NCI-H146 (cell line): ENCODE measurements at regions not wholly inside any gene's neighbourhood (a gene's known extent, or its start where the extent isn't known, plus 50 kb on each side); places are given as distances from the start of the nearest gene placed in this dataset.

Source experiments
- DNase-seq: peaks from one replicate; lab custom pipeline; 2025; lab: John Stamatoyannopoulos, UW

DNA sequence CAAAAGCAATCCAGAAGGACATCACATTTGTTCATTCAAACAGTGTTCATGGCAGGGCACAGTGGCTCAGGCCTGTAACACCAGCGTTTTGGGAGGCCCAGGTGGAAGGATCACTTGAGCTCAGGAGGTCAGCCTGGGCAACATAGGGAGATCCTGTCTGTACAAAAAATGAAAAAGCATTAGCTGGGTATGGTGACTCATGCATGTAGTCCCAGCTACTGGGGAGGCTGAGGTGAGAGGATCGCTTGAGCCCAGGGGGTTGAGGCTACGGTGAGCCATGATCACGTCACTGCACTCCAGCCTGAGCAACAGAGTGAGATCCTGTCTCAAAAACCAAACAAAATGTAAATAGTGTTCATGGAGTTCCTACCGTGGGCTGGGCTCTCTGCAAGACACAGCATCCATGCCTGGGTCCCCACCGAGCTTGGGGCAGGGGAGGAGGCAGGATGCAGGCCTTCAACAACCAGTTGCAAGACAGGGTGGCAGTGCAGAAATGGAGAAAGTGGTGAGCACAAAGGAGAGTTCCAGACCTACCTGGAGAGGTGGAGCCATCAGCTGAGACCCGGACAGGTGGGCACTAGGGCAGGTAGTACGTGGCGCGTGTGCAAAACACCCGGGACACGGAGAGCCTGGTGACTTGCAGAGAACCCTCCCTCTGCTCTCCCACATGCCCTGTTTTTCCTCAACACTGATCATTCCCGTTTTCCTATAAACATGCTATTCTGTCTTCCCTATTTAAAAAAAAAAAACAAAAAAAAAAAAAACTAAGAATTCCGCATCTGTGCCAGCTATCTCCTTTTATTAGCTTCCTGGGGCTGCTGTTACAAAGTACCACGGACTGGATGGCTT is 138.9 kb downstream of the TOMM20 start:
- no peak for DNase-seq

DNA sequence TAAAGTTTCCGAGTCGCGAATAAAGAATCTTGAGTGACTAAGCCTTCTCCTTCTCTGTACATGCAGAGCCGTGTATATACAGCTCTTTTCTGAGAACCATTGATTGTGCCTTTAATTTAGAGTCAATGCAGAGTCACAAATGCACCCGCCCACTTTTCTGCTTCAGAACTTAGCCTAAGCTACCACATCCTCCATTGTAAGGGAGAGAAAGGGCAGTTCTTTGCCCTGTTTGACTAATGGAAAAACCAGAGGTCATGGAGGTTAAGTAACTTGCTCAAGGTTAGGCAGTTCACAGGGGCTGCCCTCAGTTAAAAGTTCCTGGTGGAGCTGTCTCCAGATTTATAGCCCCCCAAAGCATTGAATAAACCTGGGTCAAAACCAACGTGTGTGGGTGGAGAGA is 139.6 kb downstream of the TOMM20 start:
- no peak for DNase-seq

DNA sequence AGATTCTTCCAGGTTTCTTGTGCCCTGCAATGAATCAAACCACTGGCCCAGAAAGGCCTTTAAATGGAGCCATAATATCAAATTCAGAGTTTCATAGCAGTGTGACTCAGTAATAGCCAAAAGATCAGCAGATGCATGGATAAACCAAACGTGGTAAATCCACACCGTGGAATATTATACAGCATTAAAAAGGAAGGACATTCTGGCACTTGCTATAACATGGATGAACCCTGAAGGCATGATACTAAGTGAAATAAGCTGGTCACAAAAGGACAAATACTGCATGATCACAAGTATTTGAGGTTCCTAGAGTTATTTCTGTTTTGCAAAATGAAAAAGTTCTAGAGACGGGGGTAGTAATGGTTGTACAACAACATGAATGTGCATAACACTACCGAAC is 140.1 kb downstream of the TOMM20 start:
- no peak for DNase-seq

DNA sequence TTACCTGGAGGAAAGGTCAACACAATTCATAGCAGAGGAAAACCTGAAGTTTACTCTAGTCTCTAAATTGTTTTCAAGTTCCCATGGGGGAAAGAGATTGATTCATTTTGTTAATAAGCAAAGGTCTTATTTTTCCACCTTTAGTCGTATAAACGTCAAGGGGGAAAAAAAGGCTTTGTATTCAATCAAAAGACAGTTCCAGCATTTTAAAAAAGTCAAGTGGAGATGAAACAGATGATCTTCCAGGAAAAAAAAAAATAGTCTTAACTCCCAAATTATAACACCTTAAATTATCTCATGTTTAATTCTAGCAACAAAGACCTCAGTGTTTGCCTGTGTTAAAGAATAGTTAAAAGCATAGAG is 140.5 kb downstream of the TOMM20 start:
- no peak for DNase-seq

DNA sequence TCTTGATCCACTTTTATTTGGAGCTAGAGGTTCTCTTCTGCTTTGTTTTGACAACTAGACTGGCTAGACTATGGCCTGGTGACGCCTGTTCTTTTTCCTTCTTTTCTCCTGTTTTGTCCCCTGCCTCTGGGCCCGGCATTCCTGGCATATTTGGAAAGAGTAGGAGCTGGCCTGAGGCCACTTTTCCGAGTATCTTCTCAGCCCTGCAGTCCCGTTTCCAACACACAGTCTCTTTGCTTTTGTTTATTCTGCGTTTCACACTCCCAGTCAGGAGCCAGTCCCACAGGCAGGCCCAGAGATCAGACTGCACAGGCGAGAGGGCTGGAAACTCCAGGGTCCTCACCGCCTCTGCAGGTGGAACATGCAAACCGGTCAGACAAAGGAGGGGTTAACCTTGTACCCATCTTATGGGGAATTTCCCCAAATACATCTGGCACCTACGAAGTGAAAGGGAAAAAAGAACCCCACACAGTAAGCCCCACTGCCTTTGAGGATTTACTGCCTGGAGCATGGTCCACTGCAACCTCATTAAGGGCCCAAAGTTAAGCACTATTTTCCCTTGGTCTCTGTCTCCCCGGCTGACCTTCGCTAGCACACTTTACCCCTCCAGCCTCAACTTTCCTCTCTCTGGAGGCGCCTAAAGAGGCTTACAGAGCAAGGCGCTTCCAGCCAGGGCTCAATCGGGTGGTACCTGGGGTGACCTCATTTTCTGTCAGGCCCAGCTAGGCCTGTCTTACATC is 141.1 kb downstream of the TOMM20 start:
- DNase-seq, result no peak

GRCh38 chr1:234986750-234987414 is 141.8 kb downstream of the TOMM20 start:
- no peak for DNase-seq

DNA sequence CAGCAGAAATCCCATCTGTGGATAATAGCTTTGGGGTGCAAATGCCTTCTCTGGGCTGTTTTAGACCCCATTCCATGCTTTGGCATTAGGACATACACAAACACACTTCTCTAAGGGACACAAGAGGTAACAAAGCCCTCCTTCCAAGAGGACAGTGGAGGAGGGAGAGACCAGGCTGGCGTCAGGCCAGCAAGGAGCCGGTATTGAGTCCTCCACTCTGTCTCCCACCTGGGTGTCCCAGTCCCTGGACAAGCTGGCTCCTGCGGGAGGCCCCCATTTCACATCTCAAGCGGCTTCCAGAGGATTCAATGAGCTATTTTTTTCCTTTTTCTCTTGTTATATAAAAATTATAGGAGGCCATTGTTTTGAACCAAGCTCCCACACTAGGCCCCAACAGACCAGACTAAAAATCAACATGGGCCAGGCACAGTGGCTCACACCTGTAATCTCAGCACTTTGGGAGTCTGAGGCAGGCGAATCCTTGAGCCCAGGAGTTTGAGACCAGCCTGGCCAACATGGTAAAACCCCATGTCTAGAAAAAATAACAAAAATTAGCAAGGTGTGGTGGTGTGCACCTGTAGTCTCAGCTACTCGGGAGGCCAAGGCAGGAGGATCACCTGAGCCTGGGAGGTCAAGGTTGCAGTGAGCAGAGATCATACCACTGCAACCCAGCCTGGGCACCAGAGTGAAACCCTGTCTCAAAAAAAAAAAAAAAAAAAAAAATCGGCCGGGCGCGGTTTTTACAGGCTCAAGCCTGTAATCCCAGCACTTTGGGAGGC is 142.9 kb downstream of the TOMM20 start:
- DNase-seq, result no peak

GRCh38 chr1:234985007-234985370 is 143.6 kb downstream of the TOMM20 start:
- no peak for DNase-seq

DNA sequence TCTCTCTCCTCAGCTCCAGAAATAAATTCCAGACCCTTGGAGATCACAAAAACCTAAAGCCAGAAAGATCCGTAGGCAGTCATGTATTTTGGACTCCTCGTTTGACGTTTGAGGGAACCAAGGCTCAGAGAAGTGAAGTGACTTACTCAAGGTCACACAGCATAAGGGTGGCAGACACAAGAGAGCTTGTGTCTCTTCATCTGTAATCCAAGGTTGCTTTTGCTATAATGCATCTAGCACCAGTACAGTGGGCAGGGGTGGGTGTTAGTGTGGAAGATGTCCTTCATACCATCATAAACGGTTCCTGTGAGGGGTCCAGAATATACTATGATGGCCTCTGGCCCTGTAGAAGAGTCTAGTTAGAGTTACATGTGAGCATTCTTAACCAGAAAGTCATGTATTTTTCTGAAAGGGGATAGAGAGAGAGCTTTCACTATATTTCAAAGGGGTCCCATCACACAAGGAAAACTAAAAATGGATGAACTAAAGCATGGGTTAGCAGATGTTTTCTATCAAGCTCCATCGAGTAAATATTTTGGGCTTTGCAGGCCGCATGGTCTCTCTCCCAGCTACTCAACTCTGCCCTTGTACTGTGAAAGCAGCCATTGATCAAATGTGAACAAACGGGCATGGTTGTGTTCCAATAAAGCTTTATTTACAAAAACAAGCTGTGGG is 144.9 kb downstream of the TOMM20 start:
- DNase-seq, result no peak

- no peak for DNase-seq
Observed at GRCh38 chr1:234981758-234982157, 146.9 kb downstream of the TOMM20 start.

DNA sequence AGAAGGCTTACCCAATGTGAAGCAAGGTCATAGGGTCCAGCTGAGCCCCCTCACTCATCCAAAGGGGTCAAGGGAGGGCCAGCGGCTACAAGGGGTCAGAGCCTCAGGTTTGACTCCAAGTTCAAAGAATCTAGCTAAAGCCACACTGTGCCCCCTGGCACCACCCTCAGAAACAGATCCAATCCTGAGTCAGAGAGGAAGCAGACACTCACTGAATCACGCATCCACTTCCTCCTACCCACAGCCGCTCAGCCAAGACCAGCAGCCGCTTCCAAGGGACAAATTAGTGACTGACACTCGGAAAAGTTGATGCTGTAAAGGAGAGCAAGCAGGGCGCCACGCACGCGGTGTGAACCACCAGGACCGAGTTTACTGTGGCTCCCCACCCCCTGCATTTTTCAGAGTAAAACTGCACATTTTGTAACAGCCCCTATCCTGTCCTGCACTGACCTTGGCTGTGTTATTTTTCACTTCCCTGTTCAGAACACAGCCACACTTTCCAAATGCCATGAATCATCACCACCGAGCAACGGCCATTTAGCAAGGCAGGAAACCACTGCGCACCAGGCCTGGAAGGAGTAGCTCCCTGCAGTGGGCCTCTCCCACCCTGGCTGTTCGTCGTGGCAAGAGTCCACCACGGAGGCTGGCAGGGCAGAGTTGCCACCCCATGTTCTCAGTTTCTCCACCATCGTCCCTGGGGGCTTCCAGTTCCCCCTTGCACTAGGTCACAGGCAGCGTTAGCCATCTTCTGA is 147.8 kb downstream of the TOMM20 start:
- DNase-seq, result no peak

DNA sequence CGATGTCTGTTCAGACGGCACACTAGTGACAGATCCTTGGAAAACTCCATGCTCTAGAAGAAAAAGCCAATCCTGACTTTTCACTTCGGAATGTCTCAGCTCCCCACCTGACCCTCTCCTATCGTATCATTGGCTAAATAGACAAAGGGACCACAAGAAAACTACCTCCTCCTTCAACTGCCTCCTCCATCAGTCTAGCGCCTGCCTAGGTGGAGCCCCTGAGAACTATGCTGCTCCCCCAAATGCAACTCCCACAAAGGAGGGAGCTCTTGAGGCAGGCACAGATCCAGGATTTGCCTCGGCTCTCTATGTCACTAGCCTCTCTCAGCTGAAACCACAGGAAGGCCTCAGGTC is 148.4 kb downstream of the TOMM20 start:
- DNase-seq, result no peak

GRCh38 chr1:234979296-234980279 is 149.0 kb downstream of the TOMM20 start:
- DNase-seq, result no peak

DNA sequence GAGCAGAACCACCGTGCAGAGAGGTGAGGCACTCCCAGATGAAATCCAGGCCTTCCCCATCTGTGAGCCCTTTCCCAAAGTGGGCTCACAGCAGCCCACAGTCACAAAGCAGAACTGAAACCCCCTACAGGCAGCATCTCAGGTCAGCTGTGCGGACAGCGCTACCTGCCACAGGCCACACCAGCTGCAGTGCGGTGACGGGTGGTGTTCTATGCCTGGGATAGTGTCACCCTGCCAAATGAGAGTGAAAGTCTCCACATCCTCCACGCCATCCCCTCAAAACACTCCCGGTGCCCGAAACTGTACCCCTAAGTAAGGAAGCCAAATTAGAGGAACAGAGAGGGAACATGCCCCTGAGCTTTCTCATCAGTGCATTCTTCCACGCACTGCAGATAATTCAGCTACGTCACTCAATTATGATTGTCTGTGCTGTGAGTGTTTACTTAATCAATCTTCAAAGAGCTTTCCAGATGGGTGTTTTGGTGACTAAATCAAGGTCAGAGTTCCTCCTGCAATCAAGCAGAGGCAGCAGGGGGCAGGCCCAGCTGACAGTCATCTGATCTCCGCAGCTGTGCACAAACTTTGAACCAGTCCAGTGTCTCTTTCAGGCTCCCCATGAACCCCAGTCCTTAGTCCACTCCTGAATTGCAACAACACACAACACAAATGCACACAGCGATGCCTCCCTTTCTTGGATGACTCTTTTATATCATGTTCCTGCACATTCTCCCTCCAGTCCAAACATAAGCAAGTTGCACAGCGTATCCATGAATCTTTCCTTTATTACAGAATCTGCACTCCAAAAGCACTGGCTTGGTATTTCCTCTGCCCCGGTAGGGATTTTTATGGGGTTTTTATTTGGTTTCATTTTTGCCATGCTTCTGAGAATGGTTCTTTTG is 150.0 kb downstream of the TOMM20 start:
- peak; percentile 74 for DNase-seq

DNA sequence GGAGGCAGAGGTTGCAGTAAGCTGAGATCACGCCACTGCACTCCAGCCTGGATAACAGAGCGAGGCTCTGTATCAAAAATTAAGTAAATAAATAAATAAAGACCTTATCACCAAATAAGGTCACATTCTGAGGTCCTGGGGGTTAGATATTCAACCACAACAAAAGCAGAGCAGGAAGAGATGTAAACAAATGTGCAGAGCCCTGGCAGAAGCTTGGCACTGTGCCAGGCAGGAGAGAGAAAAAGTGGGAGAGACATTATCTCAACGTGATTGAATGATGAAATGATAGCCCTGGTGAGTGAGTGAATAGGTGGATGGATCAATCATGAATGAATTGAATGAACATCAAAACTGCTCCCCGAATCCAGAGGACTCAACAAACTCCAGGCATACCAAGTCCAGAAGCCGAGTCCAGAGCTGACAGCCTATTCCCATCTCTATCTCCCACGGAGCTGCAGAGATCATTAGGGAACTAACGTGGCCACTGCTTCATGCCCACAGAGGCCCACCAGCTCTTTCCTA is 150.7 kb downstream of the TOMM20 start:
- DNase-seq, result peak; percentile 60

- DNase-seq, result no peak
Observed at GRCh38 chr1:234976861-234977680, 151.6 kb downstream of the TOMM20 start.
